H1 (cell line): ENCODE measurements at regions not wholly inside any gene's neighbourhood (a gene's known extent, or its start where the extent isn't known, plus 50 kb on each side); places are given as distances from the start of the nearest gene placed in this dataset.

Experiments
- CTCF ChIA-PET: fragments of 300-600 bp; sonication (Branson Sonifier 250); formaldehyde crosslinking; loops from one replicate; lab custom pipeline; 2021; ENCODE audit not compliant: partially characterized antibody; lab: Charles Lee
- POLR2A ChIA-PET: fragments of 300-600 bp; sonication (Branson Sonifier 250); formaldehyde crosslinking; loops from one replicate; lab custom pipeline; 2021; ENCODE audit warnings: inconsistent platforms; ENCODE audit not compliant: partially characterized antibody; lab: Charles Lee
- DNase-seq, 2 experiments: peaks; one replicate each; pipeline versions ENCODE4 v3.0.0 to v3.0.0-alpha.2; 2010 to 2022; ENCODE audit warnings: low spot score in 2 of 2, low read depth in 1 of 2, mixed read lengths in 1 of 2
- FAIRE-seq: peaks from 2 replicates; lab custom pipeline; 2011; peaks lifted over from hg19 to GRCh38; lab: Jason Lieb, UNC
- H2AFZ ChIP-seq: 2 replicates; pipeline ENCODE4 v1.8.1; 2012; ENCODE audit warnings: low read length, inconsistent platforms
- H2AK5ac ChIP-seq: 2 replicates; pipeline ENCODE4 v1.6.1; 2013; ENCODE audit warnings: low read depth, low read length
- H2BK120ac ChIP-seq: replicated peaks from 2 replicates; pipeline ENCODE3; 2013; ENCODE audit warnings: low read depth, low read length, inconsistent platforms
- H2BK12ac ChIP-seq: 2 replicates; pipeline ENCODE4 v1.6.1; 2013; ENCODE audit warnings: low read depth, low read length
- H2BK15ac ChIP-seq: 2 replicates; pipeline ENCODE4 v1.6.1; 2013; ENCODE audit warnings: low read length
- H2BK20ac ChIP-seq: 2 replicates; pipeline ENCODE4 v1.6.1; 2013; ENCODE audit warnings: low read length
- H2BK5ac ChIP-seq: 2 replicates; pipeline ENCODE4 v1.6.1; 2013; ENCODE audit warnings: low read depth, low read length
- H3K14ac ChIP-seq: 2 replicates; pipeline ENCODE4 v1.6.1; 2013; ENCODE audit warnings: inconsistent platforms; ENCODE audit not compliant: insufficient read length
- H3K18ac ChIP-seq: 2 replicates; pipeline ENCODE4 v1.6.1; 2013; ENCODE audit warnings: low read length; ENCODE audit errors: extremely low read depth
- H3K23ac ChIP-seq: 2 replicates; pipeline ENCODE4 v1.6.1; 2013; ENCODE audit warnings: inconsistent platforms; ENCODE audit not compliant: insufficient read length
- H3K23me2 ChIP-seq: 2 replicates; pipeline ENCODE4 v1.6.1; 2013; ENCODE audit warnings: low read depth, low read length
- H3K27ac ChIP-seq: 2 replicates; pipeline ENCODE4 v1.6.1; 2011; ENCODE audit warnings: low read depth, low read length, inconsistent platforms
- H3K27me3 ChIP-seq, 4 experiments: replicated peaks in 1 of 4; 1 replicate in 1 of 4; 2 replicates in 3 of 4; pipeline versions ENCODE4 v1.6.1 to v1.8.1; 2011 to 2013; ENCODE audit warnings: low read length in 3 of 4, mild to moderate bottlenecking in 3 of 4, inconsistent platforms in 2 of 4, mixed read lengths in 2 of 4, moderate library complexity in 1 of 4; ENCODE audit not compliant: control insufficient read depth in 3 of 4, insufficient read depth in 3 of 4; ENCODE audit errors: extremely low read depth in 1 of 4
- H3K36me3 ChIP-seq, 4 experiments: 2 replicates each; pipeline versions ENCODE4 v1.6.1 to v1.8.1; 2011 to 2013; ENCODE audit warnings: mild to moderate bottlenecking in 4 of 4, low read length in 3 of 4, moderate library complexity in 2 of 4, control low read depth in 1 of 4, inconsistent platforms in 1 of 4; ENCODE audit not compliant: insufficient read depth in 4 of 4, control insufficient read depth in 2 of 4
- H3K4ac ChIP-seq: replicated peaks from 2 replicates; pipeline ENCODE3; 2013; ENCODE audit warnings: low read length, low read depth, mixed read lengths, inconsistent platforms; ENCODE audit not compliant: insufficient read length
- H3K4me1 ChIP-seq, 4 experiments: replicated peaks in 1 of 4; 1 replicate in 1 of 4; 2 replicates in 3 of 4; pipeline versions ENCODE4 v1.6.1 to v1.8.1; 2011 to 2013; ENCODE audit warnings: low read length in 3 of 4, inconsistent platforms in 2 of 4, mixed read lengths in 1 of 4; ENCODE audit not compliant: insufficient read depth in 4 of 4, control insufficient read depth in 3 of 4
- H3K4me2 ChIP-seq, 2 experiments: 2 replicates each; pipeline versions ENCODE4 v1.6.1 to v1.8.1; 2011 to 2013; ENCODE audit warnings: low read depth in 2 of 2, low read length in 2 of 2, control low read depth in 1 of 2, inconsistent platforms in 1 of 2, mild to moderate bottlenecking in 1 of 2; ENCODE audit not compliant: insufficient read depth in 1 of 2
- H3K4me3 ChIP-seq, 4 experiments: fragments of 200-600, 300-600 bp in 1 of 4; sonication (generic), shearing (Covaris generic), sonication (Bioruptor Twin) in 1 of 4; 2 replicates each; pipeline versions ENCODE4 v1.5.1 to v1.8.1; 2011 to 2016; ENCODE audit warnings: low read length in 4 of 4, low read depth in 3 of 4, control low read depth in 2 of 4, inconsistent platforms in 2 of 4, mild to moderate bottlenecking in 2 of 4, mixed read lengths in 1 of 4, moderate library complexity in 1 of 4; ENCODE audit not compliant: insufficient read depth in 2 of 4; ENCODE audit errors: extremely low read depth in 1 of 4
- H3K56ac ChIP-seq: replicated peaks from 2 replicates; pipeline ENCODE3; 2013; ENCODE audit warnings: low read depth, mild to moderate bottlenecking, mixed read lengths, low read length, inconsistent platforms; ENCODE audit not compliant: insufficient read length
- H3K79me1 ChIP-seq: 2 replicates; pipeline ENCODE4 v1.6.1; 2013; ENCODE audit warnings: low read depth, low read length, control low read depth
- H3K79me2 ChIP-seq, 2 experiments: 2 replicates each; pipeline versions ENCODE4 v1.6.1 to v1.8.1; 2012 to 2013; ENCODE audit warnings: low read length in 2 of 2, mild to moderate bottlenecking in 2 of 2, inconsistent platforms in 1 of 2; ENCODE audit not compliant: insufficient read depth in 2 of 2, control insufficient read depth in 1 of 2
- H3K9ac ChIP-seq, 4 experiments: replicated peaks in 1 of 4; 1 replicate in 1 of 4; 2 replicates in 3 of 4; pipeline versions ENCODE4 v1.6.1 to v1.8.1; 2011 to 2013; ENCODE audit warnings: low read depth in 3 of 4, low read length in 3 of 4, control low read depth in 2 of 4, mild to moderate bottlenecking in 2 of 4, moderate library complexity in 2 of 4, inconsistent platforms in 1 of 4; ENCODE audit errors: extremely low read depth in 1 of 4
- H3K9me3 ChIP-seq, 2 experiments: 2 replicates each; pipeline versions ENCODE4 v1.6.1 to v1.8.1; 2012 to 2013; ENCODE audit warnings: mild to moderate bottlenecking in 2 of 2, moderate library complexity in 2 of 2, control low read depth in 1 of 2, inconsistent platforms in 1 of 2, low read depth in 1 of 2, low read length in 1 of 2, mixed read lengths in 1 of 2; ENCODE audit not compliant: insufficient read depth in 2 of 2
- H4K20me1 ChIP-seq, 2 experiments: replicated peaks in 1 of 2; 2 replicates each; pipeline versions ENCODE3 to v1.8.1; 2011 to 2013; ENCODE audit warnings: inconsistent platforms in 2 of 2, low read length in 2 of 2, mild to moderate bottlenecking in 1 of 2; ENCODE audit not compliant: insufficient read depth in 2 of 2, control insufficient read depth in 1 of 2
- H4K5ac ChIP-seq: 2 replicates; pipeline ENCODE4 v1.6.1; 2013; ENCODE audit warnings: low read length, low read depth, mixed read lengths, inconsistent platforms; ENCODE audit not compliant: insufficient read length
- H4K8ac ChIP-seq: 2 replicates; pipeline ENCODE4 v1.8.0; 2013; ENCODE audit warnings: mild to moderate bottlenecking, moderate library complexity, low read length, inconsistent platforms; ENCODE audit not compliant: insufficient read depth; ENCODE audit errors: extremely low read depth
- H4K91ac ChIP-seq: replicated peaks from 2 replicates; pipeline ENCODE3; 2013; ENCODE audit warnings: low read length, mixed read lengths, inconsistent platforms; ENCODE audit not compliant: insufficient read length
- CHD2 ChIP-seq: IDR thresholded peaks from 2 replicates; pipeline ENCODE4 v1.6.1; 2012; ENCODE audit warnings: low read length, improper control_type of control experiment
- CREB1 ChIP-seq: IDR thresholded peaks from 2 replicates; pipeline ENCODE4 v1.6.1; 2012; ENCODE audit warnings: inconsistent platforms
- CTCF ChIP-seq, 3 experiments: IDR thresholded peaks; 1 replicate in 2 of 3; 2 replicates in 1 of 3; pipeline versions ENCODE4 v1.5.1 to v1.6.1; 2011; ENCODE audit warnings: low read length in 3 of 3, mild to moderate bottlenecking in 3 of 3, inconsistent platforms in 2 of 3, low read depth in 1 of 3, moderate library complexity in 1 of 3; ENCODE audit not compliant: insufficient read depth in 1 of 3; ENCODE audit errors: control extremely low read depth in 1 of 3
- GTF2F1 ChIP-seq: IDR thresholded peaks from 2 replicates; pipeline ENCODE4 v1.6.1; 2012; ENCODE audit warnings: low read depth, low read length, improper control_type of control experiment, borderline replicate concordance
- SAP30 ChIP-seq: fragments of 300-600 bp; sonication (generic); IDR thresholded peaks from 2 replicates; pipeline ENCODE4 v1.7.1; 2012; ENCODE audit warnings: low read length, moderate library complexity, mild to moderate bottlenecking, inconsistent platforms; ENCODE audit not compliant: insufficient read depth, insufficient replicate concordance
- SP4 ChIP-seq: IDR thresholded peaks from 2 replicates; pipeline ENCODE4 v1.6.1; 2012; ENCODE audit warnings: low read length, inconsistent platforms
- TAF7 ChIP-seq: optimal IDR thresholded peaks from 2 replicates; pipeline ENCODE3; 2011; ENCODE audit warnings: low read depth, mild to moderate bottlenecking, inconsistent platforms, low read length, moderate library complexity, borderline replicate concordance
- TCF12 ChIP-seq: IDR thresholded peaks from 2 replicates; pipeline ENCODE4 v1.6.1; 2011; ENCODE audit warnings: low read depth, mild to moderate bottlenecking, low read length
- WGBS, 2 experiments: shearing (Covaris generic) in 1 of 2; methylation state at CpG; one replicate each; pipeline versions ENCODE4 v1.1.6 to v1.1.7; 2013 to 2015; ENCODE audit warnings: low lambda C conversion rate in 2 of 2, mixed read lengths in 2 of 2, inconsistent platforms in 1 of 2, low coverage in 1 of 2, missing lambda C conversion rate in 1 of 2; ENCODE audit not compliant: insufficient replicate concordance in 2 of 2, insufficient coverage in 1 of 2, insufficient read length in 1 of 2; ENCODE audit errors: extremely low coverage in 1 of 2, missing lambda C conversion rate in 1 of 2; 5-methylcytosine and 5-hydroxymethylcytosine counted together
- TF ChIP-seq, protein P1 (sequence below): IDR thresholded peaks from 2 replicates; pipeline ENCODE4 v1.6.1; 2011; ENCODE audit warnings: low read length, improper control_type of control experiment

DNA sequence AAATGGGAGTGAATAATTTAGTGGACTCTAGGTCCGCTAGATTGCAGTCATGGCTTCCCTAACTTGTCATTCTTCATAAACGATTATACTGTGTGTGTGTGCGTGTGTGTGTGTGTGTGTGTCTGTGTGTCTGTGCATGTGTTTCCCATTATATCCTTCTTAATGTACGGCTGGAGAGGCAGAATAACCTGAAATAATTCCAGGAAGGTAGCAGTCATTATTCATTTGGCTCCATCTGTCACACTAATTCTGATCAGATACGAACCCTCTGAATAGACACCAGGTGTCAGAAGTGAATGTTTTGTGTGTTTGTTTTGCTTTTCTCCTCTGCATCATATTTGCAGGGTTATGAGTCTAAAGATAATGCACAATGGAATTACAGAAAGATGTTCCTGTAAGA is 372.9 kb downstream of the DOK5 start:
- H3K23ac ChIP-seq = no peak overlapping the region
- no peak overlapping the region for H4K8ac ChIP-seq
- H3K4me3 ChIP-seq = no peak overlapping the region
- H3K9ac ChIP-seq = no peak overlapping the region
- no peak overlapping the region for H3K18ac ChIP-seq
- TF ChIP-seq, protein P1, sequence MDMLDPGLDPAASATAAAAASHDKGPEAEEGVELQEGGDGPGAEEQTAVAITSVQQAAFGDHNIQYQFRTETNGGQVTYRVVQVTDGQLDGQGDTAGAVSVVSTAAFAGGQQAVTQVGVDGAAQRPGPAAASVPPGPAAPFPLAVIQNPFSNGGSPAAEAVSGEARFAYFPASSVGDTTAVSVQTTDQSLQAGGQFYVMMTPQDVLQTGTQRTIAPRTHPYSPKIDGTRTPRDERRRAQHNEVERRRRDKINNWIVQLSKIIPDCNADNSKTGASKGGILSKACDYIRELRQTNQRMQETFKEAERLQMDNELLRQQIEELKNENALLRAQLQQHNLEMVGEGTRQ = no peak
- TF ChIP-seq CREB1 (no peak), CTCF (IDR thresholded peaks at IDR 0.05; ENCODE audit: control extremely low read depth in 1 of 3, insufficient read depth in 1 of 3, low read depth in 1 of 3, low read length in 3 of 3) (no peak), SAP30 (no peak), TCF12 (no peak), TAF7 (no peak), SP4 (no peak), CHD2 (no peak), GTF2F1 (no peak)
- no peaks in the 10 kb centered on the region for H4K20me1 ChIP-seq
- no peak overlapping the region for H2BK15ac ChIP-seq
- H2BK120ac ChIP-seq = no peak overlapping the region
- no peak for DNase-seq
- H3K27me3 ChIP-seq = no peaks in the 10 kb centered on the region
- 92% methylated on average over 5 of the region's 5 CpGs; no CpG with 5 or more reads in 1 of the 2 experiments for WGBS, 2 experiments
- ChIA-PET CTCF (interaction anchor here (0.7 kb wide), 1 partner anchor 168 kb away, joined by 3 read pairs; no protein-coding TSS in a partner anchor), POLR2A (no interaction called here)
- H2AFZ ChIP-seq = no peak overlapping the region
- no peaks in the 10 kb centered on the region for H3K79me2 ChIP-seq
- no peak overlapping the region for H3K56ac ChIP-seq
- H3K4me1 ChIP-seq = no peaks in the 10 kb centered on the region
- no peak for FAIRE-seq
- H4K5ac ChIP-seq = no peak overlapping the region
- no peak overlapping the region for H2BK20ac ChIP-seq
- H3K9me3 ChIP-seq = no peaks in the 10 kb centered on the region
- no peaks in the 10 kb centered on the region for H3K36me3 ChIP-seq
- H2BK5ac ChIP-seq = no peak overlapping the region
- no peak overlapping the region for H3K14ac ChIP-seq
- H3K4me2 ChIP-seq = no peak overlapping the region
- H2AK5ac ChIP-seq = no peak overlapping the region
- H3K4ac ChIP-seq = no peak overlapping the region
- H3K79me1 ChIP-seq = no peaks in the 10 kb centered on the region
- no peak overlapping the region for H2BK12ac ChIP-seq
- no peak overlapping the region for H3K27ac ChIP-seq
- no peak overlapping the region for H4K91ac ChIP-seq
- H3K23me2 ChIP-seq = no peaks in the 10 kb centered on the region
